Mesenchymal stem cell (in vitro differentiated cells and primary cell): ENCODE measurements at regions not wholly inside any gene's neighbourhood (a gene's known extent, or its start where the extent isn't known, plus 50 kb on each side); places are given as distances from the start of the nearest gene placed in this dataset.

Experiments
- DNase-seq: peaks from one replicate; pipeline ENCODE4 v3.0.0-alpha.2; 2013
- H2AFZ ChIP-seq: one replicate; pipeline ENCODE4 v1.6.1; 2013; ENCODE audit warnings: low read depth, mild to moderate bottlenecking, control low read depth, inconsistent platforms, low read length, moderate library complexity
- H2AK5ac ChIP-seq: 2 replicates; pipeline ENCODE4 v1.6.1; 2013; ENCODE audit warnings: low read length, moderate library complexity, mild to moderate bottlenecking, inconsistent platforms; ENCODE audit not compliant: severe bottlenecking
- H2BK120ac ChIP-seq: one replicate; pipeline ENCODE4 v1.6.1; 2013; ENCODE audit warnings: low read depth, mild to moderate bottlenecking, inconsistent platforms, low read length, moderate library complexity
- H2BK12ac ChIP-seq, 2 experiments: one replicate each; pipeline ENCODE4 v1.6.1; 2013; ENCODE audit warnings: inconsistent platforms in 2 of 2, low read length in 2 of 2, mild to moderate bottlenecking in 2 of 2, moderate library complexity in 2 of 2, control low read depth in 1 of 2
- H2BK15ac ChIP-seq: one replicate; pipeline ENCODE4 v1.6.1; 2013; ENCODE audit warnings: mild to moderate bottlenecking, low read depth, inconsistent platforms; ENCODE audit not compliant: poor library complexity, severe bottlenecking
- H2BK5ac ChIP-seq: 2 replicates; pipeline ENCODE4 v1.6.1; 2013; ENCODE audit warnings: low read depth, mild to moderate bottlenecking, low read length, control low read depth, inconsistent platforms; ENCODE audit not compliant: poor library complexity, severe bottlenecking
- H3K14ac ChIP-seq, 2 experiments: one replicate each; pipeline ENCODE4 v1.6.1; 2013; ENCODE audit warnings: inconsistent platforms in 2 of 2, low read length in 2 of 2, control low read depth in 1 of 2, mild to moderate bottlenecking in 1 of 2, moderate library complexity in 1 of 2
- H3K18ac ChIP-seq, 2 experiments: one replicate each; pipeline ENCODE4 v1.6.1; 2013; ENCODE audit warnings: inconsistent platforms in 2 of 2, low read length in 2 of 2, control low read depth in 1 of 2, low read depth in 1 of 2, mild to moderate bottlenecking in 1 of 2
- H3K23ac ChIP-seq, 2 experiments: one replicate each; pipeline ENCODE4 v1.6.1; 2013; ENCODE audit warnings: inconsistent platforms in 2 of 2, low read length in 2 of 2, mild to moderate bottlenecking in 2 of 2, moderate library complexity in 2 of 2, control low read depth in 1 of 2
- H3K27ac ChIP-seq: 2 replicates; pipeline ENCODE4 v1.5.1; 2013; ENCODE audit warnings: mild to moderate bottlenecking, moderate library complexity, low read length, control low read depth, inconsistent platforms; ENCODE audit not compliant: poor library complexity, severe bottlenecking
- H3K27me3 ChIP-seq, 2 experiments: 2 replicates each; pipeline versions ENCODE4 v1.6.1 to v1.7.0; 2013; ENCODE audit warnings: low read length in 2 of 2, mild to moderate bottlenecking in 2 of 2, moderate library complexity in 2 of 2, control low read depth in 1 of 2, inconsistent platforms in 1 of 2; ENCODE audit not compliant: control insufficient read depth in 1 of 2, insufficient read depth in 1 of 2
- H3K36me3 ChIP-seq, 2 experiments: 2 replicates each; pipeline versions ENCODE4 v1.6.1 to v1.7.0; 2013; ENCODE audit warnings: low read length in 2 of 2, control low read depth in 1 of 2, inconsistent platforms in 1 of 2, low read depth in 1 of 2, mild to moderate bottlenecking in 1 of 2; ENCODE audit not compliant: insufficient read depth in 2 of 2, control insufficient read depth in 1 of 2
- H3K4ac ChIP-seq, 2 experiments: one replicate each; pipeline ENCODE4 v1.6.1; 2013; ENCODE audit warnings: inconsistent platforms in 2 of 2, low read length in 2 of 2, mild to moderate bottlenecking in 2 of 2, moderate library complexity in 2 of 2, control low read depth in 1 of 2, low read depth in 1 of 2
- H3K4me1 ChIP-seq: 2 replicates; pipeline ENCODE4 v1.6.1; 2013; ENCODE audit warnings: low read depth, low read length, control low read depth; ENCODE audit not compliant: control insufficient read depth, insufficient read depth
- H3K4me2 ChIP-seq: 2 replicates; pipeline ENCODE4 v1.6.1; 2013; ENCODE audit warnings: low read length, mild to moderate bottlenecking, inconsistent platforms; ENCODE audit not compliant: poor library complexity, severe bottlenecking
- H3K4me3 ChIP-seq, 2 experiments: 2 replicates each; pipeline versions ENCODE4 v1.5.1 to v1.7.0; 2013; ENCODE audit warnings: low read length in 2 of 2, mild to moderate bottlenecking in 2 of 2, control low read depth in 1 of 2, low read depth in 1 of 2; ENCODE audit not compliant: insufficient read depth in 1 of 2
- H3K79me1 ChIP-seq: replicated peaks from 2 replicates; pipeline ENCODE4 v1.6.1; 2013; ENCODE audit warnings: mild to moderate bottlenecking, control low read depth, low read length, inconsistent platforms; ENCODE audit not compliant: poor library complexity, severe bottlenecking
- H3K9ac ChIP-seq: 2 replicates; pipeline ENCODE4 v1.7.0; 2013; ENCODE audit warnings: mild to moderate bottlenecking, low read length, moderate library complexity
- H3K9me3 ChIP-seq: 2 replicates; pipeline ENCODE4 v1.7.0; 2013; ENCODE audit warnings: mild to moderate bottlenecking, low read length; ENCODE audit not compliant: control insufficient read depth
- H4K8ac ChIP-seq: one replicate; pipeline ENCODE4 v1.6.1; 2013; ENCODE audit warnings: inconsistent platforms, mild to moderate bottlenecking, low read length, moderate library complexity
- H4K91ac ChIP-seq: one replicate; pipeline ENCODE4 v1.6.1; 2013; ENCODE audit warnings: mild to moderate bottlenecking, low read length, inconsistent platforms
- WGBS: methylation state at CpG from one replicate; pipeline ENCODE4 v1.1.7; 2013; ENCODE audit warnings: mixed read lengths; 5-methylcytosine and 5-hydroxymethylcytosine counted together

DNA sequence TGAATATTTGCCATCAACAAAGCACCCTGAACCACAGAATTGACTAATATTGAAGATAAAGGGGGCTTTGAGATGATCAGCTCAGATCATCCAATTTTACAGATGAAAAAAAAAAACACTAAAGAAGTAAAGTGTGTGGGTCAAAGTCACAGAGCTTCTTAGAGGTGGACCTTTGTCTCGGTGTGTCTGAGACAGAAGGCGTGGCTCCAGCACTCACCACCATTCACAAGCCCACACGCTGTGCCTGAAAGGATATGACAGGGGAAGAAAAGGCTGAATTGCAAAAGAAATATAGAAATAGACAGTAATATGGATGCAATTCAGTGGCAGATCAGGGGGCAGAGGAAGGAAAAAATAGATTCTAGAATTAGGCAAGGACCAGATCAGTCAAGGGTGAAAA lies 114.9 kb upstream of the PLXNA4 start:
- Histone ChIP-seq H3K4ac (no peak overlapping the region), H3K9me3 (no peaks in the 10 kb centered on the region), H4K8ac (no peak overlapping the region), H2AFZ (no peak overlapping the region), H2BK12ac (no peak overlapping the region), H2AK5ac (no peak overlapping the region), H3K23ac (no peak overlapping the region), H3K27ac (no peak overlapping the region), H2BK15ac (no peak overlapping the region), H4K91ac (no peak overlapping the region), H3K79me1 (no peaks in the 10 kb centered on the region), H3K36me3 (no peaks in the 10 kb centered on the region), H3K4me3 (no peak overlapping the region), H3K9ac (no peak overlapping the region), H3K18ac (no peak overlapping the region), H3K4me2 (no peak overlapping the region), H3K4me1 (no peaks in the 10 kb centered on the region), H2BK120ac (no peak overlapping the region), H2BK5ac (no peak overlapping the region), H3K14ac (no peak overlapping the region), H3K27me3 (peaks cover 42 to 50% of the 10 kb centered on the region in 2 experiments)
- DNase-seq = no peak
- WGBS = 81% methylated on average over 3 of the region's 3 CpGs

DNA sequence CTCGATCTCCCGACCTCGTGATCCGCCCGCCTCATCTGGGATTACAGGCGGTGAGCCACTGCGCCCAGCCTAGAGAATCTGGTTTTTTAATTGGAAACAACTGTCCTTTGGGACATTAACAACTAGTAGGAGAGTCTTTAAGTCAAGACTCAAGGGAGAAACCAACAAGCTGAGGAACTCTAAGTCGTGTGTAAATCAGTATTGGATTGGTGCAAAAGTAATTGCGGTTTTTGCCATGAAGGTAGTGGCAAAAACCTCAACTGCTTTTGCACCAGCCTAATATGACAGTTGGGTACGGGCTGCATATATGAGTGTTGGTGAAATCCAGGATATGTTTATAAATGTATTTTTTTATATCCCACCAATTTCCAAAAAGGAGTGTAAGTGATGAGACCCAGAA lies 113.9 kb upstream of the PLXNA4 start:
- H3K9ac ChIP-seq = no peak overlapping the region
- no peak overlapping the region for H2AK5ac ChIP-seq
- no peak overlapping the region for H3K4me3 ChIP-seq
- no peak overlapping the region for H2BK120ac ChIP-seq
- DNase-seq = no peak
- H3K9me3 ChIP-seq = no peaks in the 10 kb centered on the region
- H2BK12ac ChIP-seq = no peak overlapping the region
- no peak overlapping the region for H3K4me2 ChIP-seq
- H3K23ac ChIP-seq = no peak overlapping the region
- H4K91ac ChIP-seq = no peak overlapping the region
- H3K36me3 ChIP-seq = no peaks in the 10 kb centered on the region
- no peak overlapping the region for H3K18ac ChIP-seq
- H3K79me1 ChIP-seq = no peaks in the 10 kb centered on the region
- no peak overlapping the region for H2BK15ac ChIP-seq
- H2BK5ac ChIP-seq = no peak overlapping the region
- H2AFZ ChIP-seq = no peak overlapping the region
- peaks cover 46 to 55% of the 10 kb centered on the region in 2 experiments for H3K27me3 ChIP-seq
- no peak overlapping the region for H3K27ac ChIP-seq
- no peak overlapping the region for H3K4ac ChIP-seq
- H3K14ac ChIP-seq = no peak overlapping the region
- no peaks in the 10 kb centered on the region for H3K4me1 ChIP-seq
- H4K8ac ChIP-seq = no peak overlapping the region
- WGBS = 94% methylated on average over 9 of the region's 10 CpGs

DNA sequence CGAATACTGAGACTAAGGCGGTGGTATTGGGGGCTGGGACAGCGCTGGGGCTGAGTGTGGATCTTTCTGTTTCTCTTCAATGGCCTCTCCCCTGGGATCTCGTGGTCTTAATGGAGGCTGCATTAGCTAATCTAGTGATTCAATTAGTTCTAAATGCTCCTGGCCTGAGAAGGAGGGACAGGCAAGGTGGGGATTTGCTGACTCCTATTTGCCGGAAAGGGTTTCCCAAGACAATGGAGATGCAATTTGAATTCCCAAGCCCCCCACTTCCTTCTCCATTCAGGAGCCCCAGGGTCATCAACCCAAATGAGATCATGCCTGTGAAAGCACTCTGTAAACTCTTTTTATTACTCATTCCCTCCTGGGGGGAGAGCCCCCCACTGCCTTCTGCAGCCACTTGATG lies 111.7 kb upstream of the PLXNA4 start:
- no peak overlapping the region for H4K8ac ChIP-seq
- H3K14ac ChIP-seq = no peak overlapping the region
- H3K79me1 ChIP-seq = no peaks in the 10 kb centered on the region
- no peak overlapping the region for H2BK12ac ChIP-seq
- no peak overlapping the region for H2AFZ ChIP-seq
- H3K4me3 ChIP-seq = no peak overlapping the region
- no peak overlapping the region for H2BK15ac ChIP-seq
- no peak overlapping the region for H3K27ac ChIP-seq
- no peak overlapping the region for H3K4ac ChIP-seq
- no peaks in the 10 kb centered on the region for H3K36me3 ChIP-seq
- H3K9me3 ChIP-seq = no peaks in the 10 kb centered on the region
- no peak overlapping the region for H2AK5ac ChIP-seq
- no peak overlapping the region for H3K4me2 ChIP-seq
- 35% methylated on average over 5 of the region's 5 CpGs for WGBS
- no peak overlapping the region for H2BK5ac ChIP-seq
- H3K9ac ChIP-seq = no peak overlapping the region
- no peak overlapping the region for H3K23ac ChIP-seq
- H3K18ac ChIP-seq = no peak overlapping the region
- no peak overlapping the region for H2BK120ac ChIP-seq
- peaks cover 42 to 46% of the 10 kb centered on the region in 2 experiments for H3K27me3 ChIP-seq
- no peak for DNase-seq
- no peak overlapping the region for H4K91ac ChIP-seq
- H3K4me1 ChIP-seq = no peaks in the 10 kb centered on the region

DNA sequence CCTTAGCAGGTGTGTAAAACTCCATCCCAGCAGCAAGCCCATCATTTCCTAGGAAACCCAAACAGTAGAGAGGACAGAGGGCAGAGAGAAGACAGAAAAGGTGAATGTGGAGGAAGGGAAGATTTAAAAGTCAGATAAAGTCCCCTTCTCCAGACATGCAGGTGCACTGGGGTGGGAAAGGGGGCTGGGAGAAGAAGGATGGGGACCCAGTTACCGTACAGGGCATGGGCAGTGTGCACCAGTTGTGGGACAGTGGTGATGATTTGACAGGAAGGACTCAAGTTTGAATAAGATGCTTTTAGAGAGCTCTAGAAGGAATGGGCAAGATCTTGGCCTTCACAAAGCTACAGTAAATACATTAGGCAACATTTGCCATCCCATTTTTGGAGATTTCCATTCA lies 110.7 kb upstream of the PLXNA4 start:
- no peak overlapping the region for H2BK12ac ChIP-seq
- no peak for DNase-seq

More for the DNA sequence above, 110.7 kb upstream of the PLXNA4 start:
- no peaks in the 10 kb centered on the region for H3K9me3 ChIP-seq
- no peak overlapping the region for H3K27ac ChIP-seq
- H3K79me1 ChIP-seq = no peaks in the 10 kb centered on the region
- H3K14ac ChIP-seq = no peak overlapping the region
- H3K4ac ChIP-seq = no peak overlapping the region
- H3K27me3 ChIP-seq = peaks cover 38 to 50% of the 10 kb centered on the region in 2 experiments
- no peak overlapping the region for H3K9ac ChIP-seq
- no peak overlapping the region for H4K8ac ChIP-seq
- no peak overlapping the region for H2BK5ac ChIP-seq
- H3K36me3 ChIP-seq = no peaks in the 10 kb centered on the region
- H3K4me1 ChIP-seq = no peaks in the 10 kb centered on the region
- H3K23ac ChIP-seq = no peak overlapping the region
- no peak overlapping the region for H3K4me2 ChIP-seq
- no peak overlapping the region for H2AFZ ChIP-seq
- H4K91ac ChIP-seq = no peak overlapping the region
- H3K18ac ChIP-seq = no peak overlapping the region
- no peak overlapping the region for H2BK120ac ChIP-seq
- WGBS = 76% methylated on average over 1 of the region's 1 CpG
- no peak overlapping the region for H2BK15ac ChIP-seq
- no peak overlapping the region for H2AK5ac ChIP-seq
- no peak overlapping the region for H3K4me3 ChIP-seq
